Hepatocyte (in vitro differentiated cells): ENCODE measurements at regions not wholly inside any gene's neighbourhood (a gene's known extent, or its start where the extent isn't known, plus 50 kb on each side); places are given as distances from the start of the nearest gene placed in this dataset.

ENCODE experiments used
- DNase-seq: peaks from one replicate; pipeline ENCODE4 v3.0.0-alpha.2; 2016; ENCODE audit warnings: low spot score
- H2AFZ ChIP-seq: fragments of 200-600 bp; sonication (generic); 2 replicates; pipeline ENCODE4 v1.6.0; 2016; ENCODE audit warnings: antibody characterized with exemption, mild to moderate bottlenecking
- H3K27ac ChIP-seq: fragments of 200-600 bp; sonication (generic); 2 replicates; pipeline ENCODE4 v1.5.1; 2016; ENCODE audit warnings: mild to moderate bottlenecking
- H3K27me3 ChIP-seq: fragments of 200-600 bp; sonication (generic); 2 replicates; pipeline ENCODE4 v1.6.1; 2016
- H3K36me3 ChIP-seq: fragments of 200-600 bp; sonication (generic); replicated peaks from 2 replicates; pipeline ENCODE4 v1.5.1; 2016; ENCODE audit warnings: low read depth; ENCODE audit not compliant: insufficient read depth
- H3K4me1 ChIP-seq: fragments of 200-600 bp; sonication (generic); 2 replicates; pipeline ENCODE4 v1.5.1; 2016; ENCODE audit warnings: mild to moderate bottlenecking, moderate library complexity; ENCODE audit not compliant: insufficient read depth
- H3K4me2 ChIP-seq: fragments of 200-600 bp; sonication (generic); 2 replicates; pipeline ENCODE4 v1.6.0; 2016
- H3K4me3 ChIP-seq: fragments of 200-600 bp; sonication (generic); 2 replicates; pipeline ENCODE4 v1.5.1; 2016; ENCODE audit warnings: mild to moderate bottlenecking
- H3K79me2 ChIP-seq: fragments of 200-600 bp; sonication (generic); 2 replicates; pipeline ENCODE4 v1.6.0; 2017; ENCODE audit warnings: mild to moderate bottlenecking
- H3K9me2 ChIP-seq: fragments of 200-600 bp; sonication (generic); replicated peaks from 2 replicates; pipeline ENCODE4 v1.6.0; 2017; ENCODE audit warnings: mild to moderate bottlenecking; ENCODE audit not compliant: insufficient read depth
- H3K9me3 ChIP-seq: fragments of 200-600 bp; sonication (generic); 2 replicates; pipeline ENCODE4 v1.5.1; 2016; ENCODE audit warnings: low read depth, mild to moderate bottlenecking
- H4K20me1 ChIP-seq: fragments of 200-600 bp; sonication (generic); 2 replicates; pipeline ENCODE4 v1.6.0; 2016; ENCODE audit warnings: mild to moderate bottlenecking; ENCODE audit not compliant: insufficient read depth, poor library complexity, severe bottlenecking
- EZH2 ChIP-seq: fragments of 200-600 bp; sonication (generic); IDR thresholded peaks from 2 replicates; pipeline ENCODE4 v1.6.1; 2016; ENCODE audit warnings: antibody characterized with exemption, mild to moderate bottlenecking, borderline replicate concordance
- EZH2phosphoT487 ChIP-seq: fragments of 200-600 bp; sonication (generic); IDR thresholded peaks from one replicate; pipeline ENCODE4 v1.6.1; 2018; ENCODE audit warnings: antibody characterized with exemption, mild to moderate bottlenecking, low read depth, moderate library complexity; ENCODE audit not compliant: unreplicated experiment, severe bottlenecking
- WGBS: methylation state at CpG from one replicate; pipeline ENCODE4 v1.1.6; 2016; ENCODE audit warnings: low lambda C conversion rate; ENCODE audit errors: missing lambda C conversion rate; 5-methylcytosine and 5-hydroxymethylcytosine counted together
- TF ChIP-seq, protein P1 (sequence below): fragments of 200-600 bp; sonication (generic); IDR thresholded peaks from 2 replicates; pipeline ENCODE4 v1.5.1; 2016; ENCODE audit warnings: antibody characterized with exemption, mild to moderate bottlenecking; ENCODE audit not compliant: poor library complexity

DNA sequence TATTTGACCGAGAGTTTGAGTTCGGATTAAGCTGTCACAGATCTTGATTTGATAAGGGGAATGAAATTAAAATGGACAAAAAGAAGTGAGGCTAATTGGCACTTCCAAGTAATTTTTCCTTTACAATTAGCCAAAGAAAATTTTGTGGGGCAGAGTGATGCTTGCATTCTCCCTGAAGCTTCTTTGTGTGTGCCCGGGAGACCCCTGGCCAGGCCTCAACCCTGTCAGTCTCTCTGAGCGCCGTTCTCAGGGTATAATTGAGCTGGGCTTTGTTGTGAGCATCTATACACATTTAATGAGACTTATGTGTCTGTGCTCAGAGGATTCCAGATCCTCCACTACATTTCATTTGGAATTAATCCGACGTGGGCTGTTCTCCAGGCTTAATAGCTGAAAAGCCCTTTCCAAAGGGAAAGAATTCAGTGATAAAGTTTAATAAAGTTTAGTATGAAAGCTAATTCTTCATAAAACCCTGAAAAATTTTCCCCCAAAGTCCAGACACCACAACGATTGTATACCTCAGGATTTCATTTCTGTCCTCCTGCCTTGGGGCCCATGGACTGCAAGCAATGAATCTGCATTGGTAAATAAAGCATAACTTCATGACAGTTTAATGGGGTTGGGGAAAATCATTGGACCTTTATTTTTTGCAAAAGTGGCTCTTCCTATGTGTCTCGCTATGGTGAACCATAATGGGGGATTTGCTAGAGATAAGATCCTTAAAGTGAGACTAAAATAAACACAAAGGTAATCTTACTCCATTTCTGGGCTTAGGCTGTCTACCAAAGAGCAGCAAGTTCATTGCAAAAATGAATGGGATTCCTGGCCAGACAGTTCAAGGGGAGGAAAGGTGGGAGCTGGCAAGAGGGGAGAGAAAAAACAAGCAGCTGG, 292.6 kb downstream of the C12orf75 start:
- DNase-seq = peak; percentile 11
- H2AFZ ChIP-seq = no peak overlapping the region
- no peak overlapping the region for H3K4me2 ChIP-seq
- H4K20me1 ChIP-seq = no peaks in the 10 kb centered on the region
- no peaks in the 10 kb centered on the region for H3K9me3 ChIP-seq
- WGBS = 44% methylated on average over 9 of the region's 9 CpGs
- H3K79me2 ChIP-seq = no peaks in the 10 kb centered on the region
- H3K4me3 ChIP-seq = no peak overlapping the region
- H3K9me2 ChIP-seq = no peaks in the 10 kb centered on the region
- TF ChIP-seq EZH2phosphoT487 = no peak
- no peaks in the 10 kb centered on the region for H3K36me3 ChIP-seq
- no peak overlapping the region for H3K27ac ChIP-seq
- H3K27me3 ChIP-seq = no peaks in the 10 kb centered on the region
- H3K4me1 ChIP-seq = no peaks in the 10 kb centered on the region

DNA sequence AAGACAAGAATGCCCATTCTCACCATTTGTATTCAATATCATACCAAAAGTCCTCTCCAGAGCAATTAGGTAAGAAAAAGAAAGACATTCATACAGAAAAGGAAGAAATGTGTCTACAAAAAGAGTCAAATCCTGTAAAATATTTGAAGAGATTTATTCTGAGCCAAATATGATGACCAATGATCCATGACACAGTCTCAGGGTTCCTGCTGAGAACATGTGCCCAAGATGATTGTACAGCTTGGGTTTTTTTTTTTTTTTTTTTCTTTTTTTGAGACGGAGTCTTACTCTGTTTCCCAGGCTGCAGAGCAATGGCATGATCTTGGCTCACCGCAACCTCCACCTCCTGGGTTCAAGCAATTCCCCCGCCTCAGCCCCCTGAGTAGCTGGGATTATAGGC, 296.2 kb downstream of the C12orf75 start:
- Histone ChIP-seq H3K27ac (no peak overlapping the region), H3K36me3 (no peaks in the 10 kb centered on the region), H3K4me2 (no peak overlapping the region), H2AFZ (no peak overlapping the region), H3K27me3 (no peaks in the 10 kb centered on the region), H3K9me3 (no peaks in the 10 kb centered on the region), H4K20me1 (no peaks in the 10 kb centered on the region), H3K4me3 (no peak overlapping the region), H3K79me2 (no peaks in the 10 kb centered on the region), H3K9me2 (no peaks in the 10 kb centered on the region), H3K4me1 (no peaks in the 10 kb centered on the region)
- DNase-seq = no peak
- TF ChIP-seq, protein P1, sequence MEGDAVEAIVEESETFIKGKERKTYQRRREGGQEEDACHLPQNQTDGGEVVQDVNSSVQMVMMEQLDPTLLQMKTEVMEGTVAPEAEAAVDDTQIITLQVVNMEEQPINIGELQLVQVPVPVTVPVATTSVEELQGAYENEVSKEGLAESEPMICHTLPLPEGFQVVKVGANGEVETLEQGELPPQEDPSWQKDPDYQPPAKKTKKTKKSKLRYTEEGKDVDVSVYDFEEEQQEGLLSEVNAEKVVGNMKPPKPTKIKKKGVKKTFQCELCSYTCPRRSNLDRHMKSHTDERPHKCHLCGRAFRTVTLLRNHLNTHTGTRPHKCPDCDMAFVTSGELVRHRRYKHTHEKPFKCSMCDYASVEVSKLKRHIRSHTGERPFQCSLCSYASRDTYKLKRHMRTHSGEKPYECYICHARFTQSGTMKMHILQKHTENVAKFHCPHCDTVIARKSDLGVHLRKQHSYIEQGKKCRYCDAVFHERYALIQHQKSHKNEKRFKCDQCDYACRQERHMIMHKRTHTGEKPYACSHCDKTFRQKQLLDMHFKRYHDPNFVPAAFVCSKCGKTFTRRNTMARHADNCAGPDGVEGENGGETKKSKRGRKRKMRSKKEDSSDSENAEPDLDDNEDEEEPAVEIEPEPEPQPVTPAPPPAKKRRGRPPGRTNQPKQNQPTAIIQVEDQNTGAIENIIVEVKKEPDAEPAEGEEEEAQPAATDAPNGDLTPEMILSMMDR = no peak
- no peak for TF ChIP-seq EZH2
- TF ChIP-seq EZH2phosphoT487 = no peak
- WGBS = 93% methylated on average over 3 of the region's 3 CpGs

DNA sequence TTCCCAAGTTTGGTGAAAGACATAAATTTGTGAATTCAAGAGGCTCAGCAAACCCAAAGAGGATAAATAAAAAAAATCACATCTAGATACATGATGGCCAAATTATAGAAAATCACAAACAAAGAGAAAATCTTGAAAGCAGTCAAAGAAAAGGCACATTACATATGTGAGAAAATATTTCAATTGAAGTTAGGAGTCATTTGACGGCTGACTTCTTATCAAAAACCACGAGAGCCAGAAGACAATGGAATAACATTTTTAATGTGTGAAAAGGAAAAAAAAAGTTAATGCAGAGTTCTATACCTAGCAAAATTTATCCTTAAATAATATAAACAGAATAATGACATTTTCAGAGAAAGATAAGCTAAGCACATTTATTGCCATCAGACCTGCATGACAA, 307.0 kb downstream of the C12orf75 start:
- H3K36me3 ChIP-seq = no peaks in the 10 kb centered on the region
- H3K4me3 ChIP-seq = no peak overlapping the region
- H3K4me1 ChIP-seq = no peaks in the 10 kb centered on the region
- H3K79me2 ChIP-seq = no peaks in the 10 kb centered on the region
- no peak for DNase-seq
- no peaks in the 10 kb centered on the region for H4K20me1 ChIP-seq
- no peak overlapping the region for H3K27ac ChIP-seq
- no peaks in the 10 kb centered on the region for H3K9me3 ChIP-seq
- no peaks in the 10 kb centered on the region for H3K9me2 ChIP-seq
- TF ChIP-seq, protein P1 = no peak
- TF ChIP-seq EZH2phosphoT487 (no peak), EZH2 (no peak)
- H3K4me2 ChIP-seq = no peak overlapping the region
- 94% methylated on average over 2 of the region's 2 CpGs for WGBS
- H3K27me3 ChIP-seq = no peaks in the 10 kb centered on the region
- no peak overlapping the region for H2AFZ ChIP-seq

DNA sequence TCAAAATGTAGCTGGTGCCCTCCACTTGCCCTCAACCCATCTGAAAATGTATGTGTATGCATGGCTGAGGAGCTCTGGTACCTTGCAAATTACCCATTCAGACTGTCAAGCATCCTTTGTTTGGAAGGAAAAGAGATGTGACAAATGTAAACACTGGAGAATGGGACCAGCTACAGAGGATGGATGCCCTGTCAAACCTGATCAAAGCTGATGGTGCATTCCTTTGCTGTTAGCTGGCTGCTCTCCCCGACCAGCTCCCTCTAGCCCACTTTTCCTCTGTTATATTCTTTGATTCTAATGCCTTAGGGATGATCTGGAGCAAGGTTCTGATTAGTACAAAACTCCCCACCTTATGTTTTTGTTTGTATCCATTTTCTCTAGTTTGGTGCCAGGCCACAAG, 310.3 kb downstream of the C12orf75 start:
- Histone ChIP-seq H3K27ac (no peak overlapping the region), H3K27me3 (no peaks in the 10 kb centered on the region), H3K9me3 (no peaks in the 10 kb centered on the region), H3K79me2 (no peaks in the 10 kb centered on the region), H3K4me3 (no peak overlapping the region), H3K9me2 (no peaks in the 10 kb centered on the region), H3K36me3 (no peaks in the 10 kb centered on the region), H3K4me2 (no peak overlapping the region), H2AFZ (no peak overlapping the region), H4K20me1 (no peaks in the 10 kb centered on the region), H3K4me1 (no peaks in the 10 kb centered on the region)
- DNase-seq = no peak
- 11% methylated on average over 1 of the region's 1 CpG for WGBS
- TF ChIP-seq, protein P1 = no peak
- no peak for TF ChIP-seq EZH2
- no peak for TF ChIP-seq EZH2phosphoT487
